Activated T-cell treated with anti-CD3 and anti-CD28 coated beads, Interleukin-2, amount 50 U/mL, for 24 hours (primary cell): ENCODE measurements at regions not wholly inside any gene's neighbourhood (a gene's known extent, or its start where the extent isn't known, plus 50 kb on each side); places are given as distances from the start of the nearest gene placed in this dataset.
"Not testable (repeated sequence)": the region's sequence is repeated elsewhere in the genome, so short reads cannot be mapped to it uniquely, and the experiment has no call there.

Experiments used
- DNase-seq: peaks from one replicate; pipeline ENCODE4 v3.0.0-alpha.2; 2020
- H3K27ac Mint-ChIP-seq: 2 replicates; pipeline ENCODE4 v1.8.0; 2020; ENCODE audit warnings: mild to moderate bottlenecking, mixed read lengths
- H3K27me3 Mint-ChIP-seq: 2 replicates; pipeline ENCODE4 v1.8.0; 2020; ENCODE audit warnings: mixed read lengths
- H3K36me3 Mint-ChIP-seq: 2 replicates; pipeline ENCODE4 v1.8.0; 2020; ENCODE audit warnings: low read depth, mixed read lengths
- H3K4me1 Mint-ChIP-seq: 2 replicates; pipeline ENCODE4 v1.8.0; 2020; ENCODE audit warnings: low read depth, mixed read lengths
- H3K4me3 Mint-ChIP-seq: 2 replicates; pipeline ENCODE4 v1.8.0; 2020; ENCODE audit warnings: mild to moderate bottlenecking, moderate library complexity, mixed read lengths
- H3K9me3 Mint-ChIP-seq: 2 replicates; pipeline ENCODE4 v1.8.0; 2020; ENCODE audit warnings: mixed read lengths

DNA sequence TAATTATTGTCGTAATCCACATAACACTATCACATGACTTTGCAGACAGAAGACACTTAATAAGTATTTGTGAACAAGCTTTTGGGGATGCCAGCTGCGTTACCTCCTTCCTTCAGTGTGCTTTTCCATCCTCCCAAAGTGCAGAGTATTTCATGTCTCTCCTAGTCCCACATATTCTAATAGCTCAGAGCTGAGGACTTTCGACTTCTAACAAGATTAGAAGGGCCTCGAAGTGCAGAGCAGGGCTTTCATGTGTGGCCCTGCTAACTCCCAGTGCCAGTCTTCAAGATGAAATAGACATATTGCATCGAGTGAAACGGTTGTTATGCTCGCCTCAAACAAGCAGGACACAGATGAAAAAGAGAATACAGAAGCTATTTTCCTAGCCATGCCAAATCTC is 125.7 kb upstream of the RNF32 start:
- H3K4me3 Mint-ChIP-seq, result no peak overlapping the region
- no peaks in the 10 kb centered on the region for H3K4me1 Mint-ChIP-seq
- no peaks in the 10 kb centered on the region for H3K36me3 Mint-ChIP-seq
- peaks cover 5% of the 10 kb centered on the region for H3K27me3 Mint-ChIP-seq
- peaks cover 21% of the 10 kb centered on the region for H3K9me3 Mint-ChIP-seq
- no peak overlapping the region for H3K27ac Mint-ChIP-seq
- DNase-seq, result no peak

DNA sequence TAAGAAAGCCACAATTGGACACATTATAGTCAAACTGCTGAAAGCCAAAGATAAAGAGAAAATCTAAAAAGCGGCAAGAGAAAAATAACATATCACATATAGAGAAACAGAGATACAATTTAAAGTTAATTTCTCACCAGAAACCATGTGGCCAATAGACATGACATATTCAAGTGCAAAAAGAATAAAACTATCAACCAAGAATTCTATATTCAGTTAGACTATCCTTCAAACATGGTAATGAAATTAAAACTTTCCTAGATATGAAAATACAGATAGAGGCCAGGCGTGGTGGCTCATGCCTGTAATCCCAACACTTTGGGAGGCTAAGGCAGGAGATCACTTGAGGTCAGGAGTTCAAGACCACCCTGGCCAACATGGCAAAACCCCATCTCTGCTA is 129.1 kb upstream of the RNF32 start:
- Mint-ChIP-seq H3K27ac (no peak overlapping the region), H3K27me3 (peaks cover 17% of the 10 kb centered on the region), H3K4me1 (no peaks in the 10 kb centered on the region), H3K36me3 (no peaks in the 10 kb centered on the region), H3K4me3 (no peak overlapping the region), H3K9me3 (peaks cover 34% of the 10 kb centered on the region)
- DNase-seq, result no peak

DNA sequence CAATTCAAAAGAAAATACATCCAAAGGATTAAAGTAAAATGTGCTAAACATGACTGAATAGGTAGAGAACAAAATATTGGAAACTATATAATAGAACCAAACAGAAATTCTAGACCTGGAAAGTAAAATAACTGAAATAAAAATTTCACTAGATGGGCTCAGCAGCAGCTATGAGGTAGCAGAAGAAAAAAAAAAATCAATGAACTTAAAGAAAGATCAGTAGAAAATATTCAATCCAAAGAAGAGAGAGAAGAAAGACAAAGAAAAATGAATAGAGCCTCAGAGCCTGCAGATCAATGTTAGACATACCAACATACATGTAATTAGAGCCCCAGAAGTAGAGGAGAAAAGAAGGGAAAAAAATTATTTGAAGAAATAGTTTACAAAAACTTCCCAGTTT is 129.6 kb upstream of the RNF32 start:
- no peak overlapping the region for H3K27ac Mint-ChIP-seq
- H3K4me3 Mint-ChIP-seq, result no peak overlapping the region
- no peaks in the 10 kb centered on the region for H3K4me1 Mint-ChIP-seq
- peaks cover 34% of the 10 kb centered on the region for H3K9me3 Mint-ChIP-seq
- H3K36me3 Mint-ChIP-seq, result no peaks in the 10 kb centered on the region
- H3K27me3 Mint-ChIP-seq, result peaks cover 18% of the 10 kb centered on the region
- DNase-seq, result no peak

DNA sequence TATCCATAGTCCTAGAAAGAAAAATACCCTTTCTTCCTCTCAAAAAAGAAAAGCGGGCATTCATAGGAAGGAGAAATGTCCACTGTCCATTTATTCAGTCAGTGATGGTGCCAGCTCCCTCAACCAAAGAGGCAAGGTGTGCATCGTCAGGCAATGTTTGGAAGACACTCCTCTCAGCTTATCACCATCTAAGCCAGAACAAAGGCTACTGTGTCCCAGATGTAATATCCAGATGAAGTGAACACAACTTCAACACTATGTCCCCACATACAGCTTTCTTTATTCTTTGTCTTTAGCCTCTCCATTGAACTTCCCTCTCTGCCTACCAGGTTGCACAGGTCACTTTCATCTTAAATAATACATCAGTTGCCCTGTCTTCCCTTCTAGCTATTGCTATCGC is 131.4 kb upstream of the RNF32 start:
- Mint-ChIP-seq H3K36me3 (no peaks in the 10 kb centered on the region), H3K9me3 (peaks cover 34% of the 10 kb centered on the region), H3K4me3 (no peak overlapping the region), H3K27me3 (peaks cover 21% of the 10 kb centered on the region), H3K4me1 (no peaks in the 10 kb centered on the region), H3K27ac (no peak overlapping the region)
- DNase-seq, result no peak

DNA sequence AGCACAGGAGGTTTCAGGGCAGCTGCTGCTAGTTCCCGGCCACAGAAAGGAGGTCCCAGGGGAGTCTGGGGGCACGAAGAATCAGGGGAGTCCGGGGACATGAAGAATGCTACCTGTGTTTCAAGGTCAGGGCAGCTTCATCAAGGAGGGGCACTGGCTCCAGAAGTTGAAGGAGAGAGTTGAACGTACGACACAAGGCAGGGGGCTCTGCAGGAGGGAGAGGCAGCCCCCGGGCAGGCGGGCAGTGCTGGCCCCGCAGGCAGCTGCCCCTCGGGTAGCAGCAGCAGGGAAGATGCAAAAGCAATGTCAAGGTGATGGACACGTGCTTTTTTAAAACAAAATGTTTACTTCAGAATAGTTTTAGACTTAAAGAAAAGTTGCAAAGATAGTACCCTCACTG is 134.7 kb upstream of the RNF32 start:
- peaks cover 20% of the 10 kb centered on the region for H3K27me3 Mint-ChIP-seq
- H3K36me3 Mint-ChIP-seq, result no peaks in the 10 kb centered on the region
- H3K4me3 Mint-ChIP-seq, result no peak overlapping the region
- H3K4me1 Mint-ChIP-seq, result no peaks in the 10 kb centered on the region
- DNase-seq, result no peak
- no peak overlapping the region for H3K27ac Mint-ChIP-seq
- H3K9me3 Mint-ChIP-seq, result peaks cover 21% of the 10 kb centered on the region

DNA sequence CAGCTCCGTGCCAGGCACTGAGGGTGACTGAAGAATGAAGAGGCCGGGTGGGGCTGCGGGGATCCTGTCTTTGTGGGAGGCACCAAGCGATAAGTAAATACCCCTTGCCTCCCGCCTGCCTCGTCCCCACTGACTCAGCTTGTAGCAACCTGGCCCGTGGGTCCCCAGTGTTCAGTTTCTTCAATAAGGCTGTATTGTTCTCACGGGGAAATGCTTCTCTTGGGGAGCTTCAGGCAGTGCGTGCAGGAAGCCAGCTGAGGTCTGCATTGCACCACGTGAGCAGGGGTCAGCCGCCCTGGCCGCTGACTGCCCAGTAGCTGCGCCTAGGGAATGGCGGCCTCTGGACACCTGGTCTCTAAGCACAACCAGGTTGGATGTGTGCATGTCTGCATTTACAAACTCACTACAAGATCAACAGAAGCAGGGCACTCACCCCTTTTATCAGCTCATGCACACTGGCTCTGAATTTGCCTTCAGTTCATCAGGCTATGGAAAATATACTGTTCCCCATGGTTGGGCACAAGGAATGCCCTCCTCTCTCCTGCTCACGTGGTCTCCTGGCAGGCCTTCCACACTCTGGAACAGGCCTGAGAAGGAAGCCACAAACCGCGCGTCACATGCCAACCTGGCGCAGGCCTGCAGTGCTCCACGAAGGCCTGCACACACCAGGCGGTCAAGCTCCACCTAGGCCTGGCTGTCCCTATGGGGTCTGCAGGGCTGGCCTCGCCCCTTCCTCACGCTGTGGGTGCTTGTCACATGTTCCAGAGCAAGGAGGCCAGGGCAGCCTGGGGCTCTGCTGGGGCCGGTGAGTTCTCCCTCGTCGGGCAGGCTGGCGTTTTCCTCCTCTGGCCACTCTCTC is 135.7 kb upstream of the RNF32 start:
- Mint-ChIP-seq H3K36me3 (no peaks in the 10 kb centered on the region), H3K4me1 (no peaks in the 10 kb centered on the region), H3K9me3 (peaks cover 13% of the 10 kb centered on the region), H3K27me3 (peaks cover 20% of the 10 kb centered on the region), H3K27ac (no peak overlapping the region), H3K4me3 (no peak overlapping the region)
- DNase-seq, result no peak

DNA sequence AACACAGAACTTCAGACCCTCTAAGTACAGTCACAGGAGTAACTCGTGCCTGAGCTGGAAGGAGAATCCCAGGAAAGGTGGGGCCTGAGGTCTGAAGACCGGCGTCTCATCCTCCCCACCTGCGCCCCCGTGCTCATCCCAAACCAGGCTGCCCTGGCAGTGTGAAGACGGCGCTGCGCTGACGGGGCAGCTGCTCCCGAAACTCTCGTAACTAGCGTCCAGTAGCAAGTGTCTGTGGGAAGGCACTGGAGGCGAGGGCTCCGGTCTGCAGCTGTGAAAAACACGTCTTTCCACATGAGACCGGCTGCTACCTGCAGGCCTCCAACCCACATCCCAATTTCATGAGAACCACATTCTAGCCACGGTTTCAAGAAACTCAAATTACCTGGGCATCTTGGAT is 136.6 kb upstream of the RNF32 start:
- no peak overlapping the region for H3K27ac Mint-ChIP-seq
- H3K4me1 Mint-ChIP-seq, result no peaks in the 10 kb centered on the region
- H3K4me3 Mint-ChIP-seq, result no peak overlapping the region
- H3K27me3 Mint-ChIP-seq, result peaks cover 20% of the 10 kb centered on the region
- peaks cover 7% of the 10 kb centered on the region for H3K9me3 Mint-ChIP-seq
- DNase-seq, result no peak
- H3K36me3 Mint-ChIP-seq, result no peaks in the 10 kb centered on the region

DNA sequence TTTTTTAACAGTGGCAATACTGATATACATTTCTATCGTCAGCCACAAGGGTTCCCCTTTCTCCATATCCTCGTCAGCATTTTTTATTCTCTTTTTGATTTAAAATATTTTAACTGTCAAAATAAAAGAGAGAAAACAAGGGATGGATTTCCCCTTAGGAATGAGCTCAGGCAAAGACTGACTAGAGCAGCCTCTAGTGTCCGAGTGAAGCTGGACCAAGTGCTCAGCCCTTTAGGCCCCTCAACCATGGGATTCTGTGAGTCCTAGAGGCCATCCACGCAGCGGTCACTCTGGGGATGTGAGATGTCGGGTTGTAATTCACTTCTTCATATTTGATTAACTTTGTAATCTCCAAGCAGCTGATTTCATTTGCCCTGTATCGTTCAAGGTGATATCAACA is 137.4 kb upstream of the RNF32 start:
- peaks cover 2% of the 10 kb centered on the region for H3K9me3 Mint-ChIP-seq
- H3K4me1 Mint-ChIP-seq, result no peaks in the 10 kb centered on the region
- H3K4me3 Mint-ChIP-seq, result no peak overlapping the region
- no peak overlapping the region for H3K27ac Mint-ChIP-seq
- DNase-seq, result no peak
- H3K27me3 Mint-ChIP-seq, result peaks cover 13% of the 10 kb centered on the region
- H3K36me3 Mint-ChIP-seq, result no peaks in the 10 kb centered on the region

DNA sequence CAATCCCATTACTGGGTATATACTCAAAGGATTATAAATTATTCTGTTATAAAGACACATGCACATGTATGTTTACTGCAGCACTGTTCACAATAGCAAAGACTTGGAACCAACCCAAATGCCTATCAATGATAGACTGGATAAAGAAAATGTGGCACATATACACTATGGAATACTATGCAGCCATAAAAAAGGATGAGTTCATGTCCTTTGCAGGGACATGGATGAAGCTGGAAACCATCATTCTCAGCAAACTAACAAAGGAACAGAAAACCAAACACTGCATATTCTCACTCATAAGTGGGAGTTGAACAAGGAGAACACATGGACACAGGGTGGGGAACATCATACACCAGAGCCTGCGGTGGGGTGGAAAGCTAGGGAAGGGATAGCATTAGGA is 138.8 kb upstream of the RNF32 start:
- H3K36me3 Mint-ChIP-seq, H3K4me1 Mint-ChIP-seq, H3K4me3 Mint-ChIP-seq, H3K9me3 Mint-ChIP-seq, H3K27ac Mint-ChIP-seq, DNase-seq: not testable (repeated sequence)
- H3K27me3 Mint-ChIP-seq, result peaks cover 12% of the 10 kb centered on the region

DNA sequence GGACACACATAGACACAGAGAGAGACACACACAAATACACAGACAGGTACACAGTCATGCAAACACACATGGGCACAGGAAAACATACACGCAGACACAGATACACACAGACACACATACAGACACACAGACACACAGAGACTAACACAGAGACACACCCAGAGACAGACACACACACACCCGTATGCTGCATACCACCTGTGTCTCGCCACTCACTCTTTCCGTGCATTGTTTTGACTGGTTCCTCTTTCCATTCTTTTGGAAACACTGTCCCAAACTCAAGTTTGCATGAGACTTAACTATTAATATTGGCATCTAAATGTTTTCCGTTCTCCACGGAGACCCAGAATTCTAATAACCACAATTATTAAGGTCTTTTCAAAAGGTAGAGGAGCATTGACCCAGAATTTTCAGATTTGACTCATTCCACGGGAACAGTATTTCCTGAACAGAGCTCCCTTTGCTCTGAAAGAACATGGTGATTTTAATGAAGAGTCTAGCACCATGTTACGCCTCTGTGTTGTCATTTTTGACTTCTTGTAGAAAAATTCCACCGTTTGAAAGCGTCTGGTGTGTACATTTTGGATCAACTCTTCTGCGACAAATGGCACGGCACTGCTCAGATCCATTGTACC is 141.2 kb upstream of the RNF32 start:
- H3K4me1 Mint-ChIP-seq, result no peaks in the 10 kb centered on the region

GRCh38 chr7:156497776-156498509 is 142.6 kb upstream of the RNF32 start:
- H3K9me3 Mint-ChIP-seq, result no peaks in the 10 kb centered on the region
- no peaks in the 10 kb centered on the region for H3K36me3 Mint-ChIP-seq
- H3K27me3 Mint-ChIP-seq, result no peaks in the 10 kb centered on the region
- no peak for DNase-seq
- no peak overlapping the region for H3K4me3 Mint-ChIP-seq
- H3K27ac Mint-ChIP-seq, result no peak overlapping the region
- no peaks in the 10 kb centered on the region for H3K4me1 Mint-ChIP-seq

More for the DNA sequence above, 141.2 kb upstream of the RNF32 start:
- DNase-seq, result no peak
- H3K27me3 Mint-ChIP-seq, result peaks cover 1% of the 10 kb centered on the region
- no peaks in the 10 kb centered on the region for H3K36me3 Mint-ChIP-seq
- no peak overlapping the region for H3K4me3 Mint-ChIP-seq
- no peaks in the 10 kb centered on the region for H3K9me3 Mint-ChIP-seq
- H3K27ac Mint-ChIP-seq, result no peak overlapping the region

DNA sequence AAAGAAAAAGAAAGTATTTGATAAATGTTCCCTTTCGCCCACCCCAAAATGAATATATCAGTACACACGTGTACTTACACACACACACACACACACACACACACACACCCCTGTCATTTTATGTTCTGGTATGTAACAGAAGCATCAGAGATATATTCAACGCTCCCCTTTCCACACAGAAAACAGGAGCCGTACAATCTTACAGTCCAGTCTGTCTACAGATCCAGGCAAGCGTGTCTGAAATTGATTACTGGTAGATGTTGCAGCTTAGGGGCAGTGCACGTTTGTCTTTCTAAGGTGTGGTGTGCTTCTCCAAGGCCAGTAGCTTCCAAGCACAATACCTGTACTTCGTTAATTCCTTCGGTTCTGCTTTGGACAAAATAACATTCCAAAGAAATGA is 143.7 kb upstream of the RNF32 start:
- no peak for DNase-seq
- H3K27me3 Mint-ChIP-seq, result no peaks in the 10 kb centered on the region
- no peak overlapping the region for H3K27ac Mint-ChIP-seq
- H3K36me3 Mint-ChIP-seq, result no peaks in the 10 kb centered on the region
- H3K9me3 Mint-ChIP-seq, result no peaks in the 10 kb centered on the region
- H3K4me1 Mint-ChIP-seq, result no peaks in the 10 kb centered on the region
- no peak overlapping the region for H3K4me3 Mint-ChIP-seq

DNA sequence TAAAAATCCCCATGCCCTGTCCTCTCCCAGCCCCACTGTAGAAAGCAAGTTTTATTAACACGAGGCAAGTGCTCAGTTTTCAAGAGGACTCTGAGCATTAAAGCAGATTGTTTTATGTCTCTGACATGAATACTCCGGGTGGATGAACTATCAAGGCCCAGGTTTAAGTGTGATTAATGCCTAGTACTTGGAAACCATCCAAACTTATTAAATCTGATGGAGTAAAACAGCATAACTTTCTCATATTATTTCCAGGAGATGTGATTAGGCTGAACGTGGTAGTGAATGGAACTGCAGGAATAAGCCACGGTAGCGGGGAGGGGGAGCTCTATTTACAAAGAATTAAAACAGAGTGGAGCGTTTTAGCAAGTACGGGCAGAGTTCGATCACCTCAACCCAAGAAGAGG is 144.2 kb upstream of the RNF32 start:
- Mint-ChIP-seq H3K27me3 (no peaks in the 10 kb centered on the region), H3K4me1 (no peaks in the 10 kb centered on the region), H3K36me3 (no peaks in the 10 kb centered on the region), H3K27ac (no peak overlapping the region), H3K9me3 (no peaks in the 10 kb centered on the region), H3K4me3 (no peak overlapping the region)
- no peak for DNase-seq

GRCh38 chr7:156494960-156495359 is 145.6 kb upstream of the RNF32 start:
- H3K27ac Mint-ChIP-seq, result no peak overlapping the region
- H3K4me1 Mint-ChIP-seq, result no peaks in the 10 kb centered on the region
- H3K36me3 Mint-ChIP-seq, result no peaks in the 10 kb centered on the region
- H3K27me3 Mint-ChIP-seq, result no peaks in the 10 kb centered on the region
- H3K9me3 Mint-ChIP-seq, result no peaks in the 10 kb centered on the region
- DNase-seq, result no peak
- H3K4me3 Mint-ChIP-seq, result no peak overlapping the region

DNA sequence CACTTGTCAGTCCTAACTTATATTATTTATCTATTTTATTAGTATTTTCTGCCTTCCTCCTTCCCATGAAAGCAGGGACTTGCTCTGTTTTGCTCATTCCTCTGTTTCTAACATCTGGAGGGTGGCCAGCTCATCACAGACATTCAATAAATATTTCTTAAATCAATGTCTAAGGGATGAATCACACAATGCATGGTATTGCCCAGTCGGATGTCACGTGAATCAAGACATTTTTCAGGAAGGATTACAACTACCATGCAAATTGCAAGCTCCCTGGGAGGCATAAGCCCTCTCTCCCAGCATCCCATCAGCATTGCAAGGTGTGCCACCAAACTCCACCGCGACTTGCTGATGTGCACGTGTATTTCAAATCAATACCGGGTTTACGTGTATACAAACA is 146.6 kb upstream of the RNF32 start:
- H3K4me3 Mint-ChIP-seq, result no peak overlapping the region
- no peak for DNase-seq
- no peak overlapping the region for H3K27ac Mint-ChIP-seq
- H3K4me1 Mint-ChIP-seq, result no peaks in the 10 kb centered on the region
- H3K9me3 Mint-ChIP-seq, result no peaks in the 10 kb centered on the region
- no peaks in the 10 kb centered on the region for H3K27me3 Mint-ChIP-seq
- no peaks in the 10 kb centered on the region for H3K36me3 Mint-ChIP-seq
